ENCODE measurements at regions not wholly inside any gene's neighbourhood (a gene's known extent, or its start where the extent isn't known, plus 50 kb on each side); places are given as distances from the start of the nearest gene placed in this dataset.
A peak's percentile ranks its signal among the peaks of the same experiment; 100 is the strongest.

DNA sequence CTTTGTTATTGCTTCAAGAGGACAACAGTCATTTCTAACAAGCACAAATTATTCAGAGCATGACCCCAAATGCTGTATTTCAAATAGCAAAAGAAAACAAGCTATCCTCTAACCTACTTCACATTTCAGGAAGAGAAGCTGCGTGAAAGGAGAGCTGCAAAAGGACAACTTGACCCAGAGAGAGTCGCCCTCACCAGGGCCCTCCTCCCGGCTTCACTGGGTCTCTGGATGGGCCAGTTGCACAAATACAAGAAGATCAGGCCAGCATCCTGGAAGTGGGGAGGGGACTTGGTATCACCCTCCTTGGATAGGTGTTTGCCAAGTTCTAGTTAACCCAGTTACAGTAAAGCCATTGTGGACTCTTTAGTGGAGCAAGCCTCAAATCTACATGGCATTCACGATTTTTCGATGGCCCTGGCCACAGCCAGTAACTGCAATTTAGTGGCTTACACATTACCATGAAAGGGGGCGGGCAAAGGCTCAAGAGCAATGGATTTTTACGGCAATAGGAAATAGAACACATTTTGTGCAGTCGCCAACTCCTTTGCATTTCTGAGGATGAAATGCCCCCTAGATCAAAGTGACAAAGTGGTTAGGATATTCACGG, 166.9 kb upstream of the DIO2 start:
- ChIA-PET CTCF (no interaction called here), POLR2A (no interaction called here)
- no peak for DNase-seq (ENCODE audit: low read depth, low spot score)
- TF ChIP-seq, protein P1, sequence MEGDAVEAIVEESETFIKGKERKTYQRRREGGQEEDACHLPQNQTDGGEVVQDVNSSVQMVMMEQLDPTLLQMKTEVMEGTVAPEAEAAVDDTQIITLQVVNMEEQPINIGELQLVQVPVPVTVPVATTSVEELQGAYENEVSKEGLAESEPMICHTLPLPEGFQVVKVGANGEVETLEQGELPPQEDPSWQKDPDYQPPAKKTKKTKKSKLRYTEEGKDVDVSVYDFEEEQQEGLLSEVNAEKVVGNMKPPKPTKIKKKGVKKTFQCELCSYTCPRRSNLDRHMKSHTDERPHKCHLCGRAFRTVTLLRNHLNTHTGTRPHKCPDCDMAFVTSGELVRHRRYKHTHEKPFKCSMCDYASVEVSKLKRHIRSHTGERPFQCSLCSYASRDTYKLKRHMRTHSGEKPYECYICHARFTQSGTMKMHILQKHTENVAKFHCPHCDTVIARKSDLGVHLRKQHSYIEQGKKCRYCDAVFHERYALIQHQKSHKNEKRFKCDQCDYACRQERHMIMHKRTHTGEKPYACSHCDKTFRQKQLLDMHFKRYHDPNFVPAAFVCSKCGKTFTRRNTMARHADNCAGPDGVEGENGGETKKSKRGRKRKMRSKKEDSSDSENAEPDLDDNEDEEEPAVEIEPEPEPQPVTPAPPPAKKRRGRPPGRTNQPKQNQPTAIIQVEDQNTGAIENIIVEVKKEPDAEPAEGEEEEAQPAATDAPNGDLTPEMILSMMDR (IDR thresholded peaks at IDR 0.05; ENCODE audit: insufficient read depth, low read length, missing control alignments): no peak
- H3K4me3 ChIP-seq (ENCODE audit: low read depth, low read length): no peak overlapping the region

DNA sequence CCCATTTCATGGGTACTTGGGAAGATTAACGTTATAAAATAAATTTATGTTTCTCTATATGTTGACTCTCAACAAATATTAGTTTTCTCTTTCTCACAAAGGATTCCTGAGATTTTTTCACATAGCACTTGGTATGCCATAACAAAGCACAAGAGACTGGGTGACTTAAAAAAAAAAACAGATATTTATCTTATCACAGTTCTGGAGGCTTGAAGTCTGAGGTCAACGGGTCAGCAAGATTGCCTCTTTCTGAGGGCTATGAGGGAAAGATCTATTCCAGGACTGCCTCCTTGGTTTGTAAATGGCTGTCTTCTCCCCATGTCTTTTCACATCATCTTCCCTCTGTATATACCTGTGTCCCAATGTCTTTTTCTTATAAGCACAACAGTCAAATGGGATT, 153.5 kb upstream of the DIO2 start:
- TF ChIP-seq, protein P1 (IDR thresholded peaks at IDR 0.05; ENCODE audit: insufficient read depth, low read length, missing control alignments): no peak
- CTCF ChIA-PET: interaction anchor here (0.5 to 1.0 kb wide), 4 partner anchors 9 to 311 kb away, joined by 3 to 7 read pairs (median 6); no protein-coding TSS in a partner anchor

DNA sequence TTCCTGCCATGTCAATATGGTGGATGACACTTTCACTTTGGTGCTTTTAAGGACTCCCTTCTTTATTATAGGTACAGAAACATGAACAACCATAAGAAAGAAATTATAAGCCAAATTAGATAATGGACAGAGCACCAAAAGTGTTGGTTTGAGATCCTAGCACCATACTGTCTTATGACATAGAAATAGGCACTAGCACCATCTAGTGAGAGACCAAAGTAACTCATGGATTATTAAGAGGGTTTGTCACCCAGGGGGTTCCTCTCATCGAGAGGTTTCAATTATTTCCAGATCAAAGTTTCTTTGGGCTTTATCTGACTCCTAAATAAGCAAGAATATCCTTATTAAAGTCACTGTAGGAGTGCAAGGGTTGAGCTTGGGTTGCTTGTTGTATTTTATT, 153.0 kb upstream of the DIO2 start:
- TF ChIP-seq, protein P1 (IDR thresholded peaks at IDR 0.05; ENCODE audit: insufficient read depth, low read length, missing control alignments): no peak
- ChIA-PET CTCF (interaction anchor here (0.5 to 1.0 kb wide), 4 partner anchors 8 to 310 kb away, joined by 3 to 7 read pairs (median 6); no protein-coding TSS in a partner anchor), POLR2A (no interaction called here)
- H3K4me3 ChIP-seq (ENCODE audit: low read depth, low read length): no peak overlapping the region
- no peak for DNase-seq (ENCODE audit: low read depth, low spot score)

More for the DNA sequence above, 153.5 kb upstream of the DIO2 start:
- H3K4me3 ChIP-seq (ENCODE audit: low read depth, low read length): no peak overlapping the region
- DNase-seq (ENCODE audit: low read depth, low spot score): no peak
- POLR2A ChIA-PET: no interaction called here

DNA sequence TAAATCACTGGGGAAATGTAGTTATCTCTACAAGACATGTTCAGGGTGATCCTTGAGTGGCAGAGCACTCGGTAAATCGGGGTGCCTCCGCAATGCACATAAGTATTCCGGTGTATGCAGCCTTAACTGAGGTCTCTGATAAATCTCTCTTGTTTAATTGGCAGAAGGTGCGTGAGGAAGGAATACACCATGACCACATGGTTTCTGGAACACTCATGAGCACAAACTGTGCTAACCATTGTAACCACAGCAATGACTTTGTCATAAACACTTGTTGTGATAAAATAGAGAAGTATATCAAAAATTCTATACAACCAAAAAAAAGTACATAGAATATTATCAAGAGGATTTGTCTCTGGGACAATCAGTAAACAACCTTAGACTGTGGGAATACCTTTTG, 146.8 kb upstream of the DIO2 start:
- H3K4me3 ChIP-seq (ENCODE audit: low read depth, low read length): no peak overlapping the region
- no peak for DNase-seq (ENCODE audit: low read depth, low spot score)
- ChIA-PET POLR2A (no interaction called here), CTCF (no interaction called here)
- TF ChIP-seq, protein P1 (IDR thresholded peaks at IDR 0.05; ENCODE audit: insufficient read depth, low read length, missing control alignments): no peak

DNA sequence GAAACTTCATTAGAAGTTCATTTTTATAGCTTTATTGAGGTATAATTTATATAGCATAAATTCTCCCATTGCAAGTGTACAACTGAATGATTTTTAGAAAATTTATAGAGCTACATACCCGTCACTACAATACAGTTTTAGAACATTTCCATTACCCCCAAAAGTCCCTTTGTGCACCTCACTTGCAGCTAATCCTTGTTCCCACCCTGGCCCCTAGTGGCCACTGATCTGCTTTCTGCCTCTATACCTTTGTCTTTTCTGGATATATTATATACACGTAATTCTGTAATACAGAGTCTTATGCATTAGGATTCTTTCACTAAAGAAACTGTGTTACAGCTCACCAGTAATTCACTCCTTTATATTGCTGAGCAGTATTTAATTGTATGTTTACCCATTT, 145.1 kb upstream of the DIO2 start:
- DNase-seq (ENCODE audit: low read depth, low spot score): no peak
- no peak overlapping the region for H3K4me3 ChIP-seq (ENCODE audit: low read depth, low read length)
- ChIA-PET CTCF (interaction anchor here (0.7 to 2.5 kb wide), 11 partner anchors 8 to 495 kb away, joined by 3 to 19 read pairs (median 4); no protein-coding TSS in a partner anchor), POLR2A (no interaction called here)
- TF ChIP-seq, protein P1 (IDR thresholded peaks at IDR 0.05; ENCODE audit: insufficient read depth, low read length, missing control alignments): peak; percentile 57

- TF ChIP-seq, protein P1 (IDR thresholded peaks at IDR 0.05; ENCODE audit: insufficient read depth, low read length, missing control alignments): no peak
- no peak for DNase-seq (ENCODE audit: low read depth, low spot score)
- ChIA-PET POLR2A (no interaction called here), CTCF (interaction anchor here (1.2 to 2.5 kb wide), 7 partner anchors 8 to 1396 kb away, joined by 3 to 19 read pairs (median 6); no protein-coding TSS in a partner anchor)
- H3K4me3 ChIP-seq (ENCODE audit: low read depth, low read length): no peak overlapping the region
Observed at GRCh38 chr14:80354860-80355581, 143.7 kb upstream of the DIO2 start.
